DOHH2 (cell line): ENCODE measurements at regions not wholly inside any gene's neighbourhood (a gene's known extent, or its start where the extent isn't known, plus 50 kb on each side); places are given as distances from the start of the nearest gene placed in this dataset.

ENCODE experiments used
- CTCF ChIP-seq: fragments of 200-600 bp; sonication (generic); IDR thresholded peaks from one replicate; pipeline ENCODE4 v1.5.1; 2014; ENCODE audit warnings: antibody characterized with exemption, mild to moderate bottlenecking, low read depth, low read length; ENCODE audit not compliant: poor library complexity, severe bottlenecking
- EZH2phosphoT487 ChIP-seq: fragments of 200-600 bp; sonication (generic); IDR thresholded peaks from 2 replicates; pipeline ENCODE4 v1.6.1; 2017; ENCODE audit warnings: borderline replicate concordance, mild to moderate bottlenecking, antibody characterized with exemption, low read length, moderate library complexity, mixed read lengths

- TF ChIP-seq EZH2phosphoT487 (no peak), CTCF (no peak)
Observed at GRCh38 chr10:111972109-111972508, 211.5 kb downstream of the GPAM start.
